NCI-H524 treated with DMSO at 0.1 percent for 48 hours (cell line): ENCODE measurements at regions not wholly inside any gene's neighbourhood (a gene's known extent, or its start where the extent isn't known, plus 50 kb on each side); places are given as distances from the start of the nearest gene placed in this dataset.

Source experiments
- DNase-seq: peaks from one replicate; lab custom pipeline; 2025; lab: John Stamatoyannopoulos, UW

DNA sequence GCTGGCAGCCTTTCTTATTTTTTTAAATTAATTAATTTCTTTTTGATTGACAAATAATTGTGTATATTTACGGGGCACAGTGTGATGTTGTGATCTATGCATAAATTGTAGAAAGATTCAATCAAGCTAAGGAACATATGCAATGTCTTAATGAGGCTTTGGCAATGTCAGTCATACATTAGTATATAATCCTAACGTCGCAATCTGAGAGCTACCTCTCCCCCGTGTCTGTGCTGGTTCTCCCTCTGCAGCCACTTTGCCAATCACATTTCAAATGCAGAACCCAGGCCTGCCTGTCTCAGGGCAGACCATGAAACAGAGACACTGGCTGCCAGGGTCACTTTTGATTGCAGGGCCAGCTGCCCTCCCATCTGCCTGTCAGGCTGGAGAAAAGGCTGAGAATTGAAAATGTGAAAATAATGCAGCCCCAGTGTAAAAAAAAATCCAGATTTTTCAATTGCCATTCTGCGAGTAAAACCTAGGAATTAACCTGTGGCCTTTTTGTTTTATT lies 56.3 kb downstream of the SLC24A2 start:
- DNase-seq, result peak; percentile 51

DNA sequence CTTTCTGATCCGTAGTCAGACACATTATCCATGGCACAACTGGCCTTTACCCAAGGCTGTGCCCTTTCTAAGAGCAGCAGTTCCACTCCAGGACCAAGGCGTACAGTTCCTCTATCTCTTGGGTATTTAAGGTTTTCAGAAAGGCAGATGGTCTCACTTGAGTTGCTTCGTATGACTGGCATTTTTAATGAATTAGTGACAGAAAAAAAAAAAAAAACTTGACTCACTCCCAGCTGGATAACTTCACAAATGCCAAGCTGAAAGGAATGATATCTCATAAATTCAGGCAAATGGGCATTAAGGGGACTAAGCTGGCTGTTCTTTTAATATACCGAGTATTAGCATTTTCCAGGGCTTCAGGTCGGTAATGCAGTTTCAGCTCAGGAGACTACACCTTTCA lies 60.7 kb downstream of the SLC24A2 start:
- peak; percentile 87 for DNase-seq

- no peak for DNase-seq
These were observed 62.9 kb downstream of the SLC24A2 start for GRCh38 chr9:19725970-19726369.

- no peak for DNase-seq
These were observed 68.5 kb downstream of the SLC24A2 start for GRCh38 chr9:19720377-19720776.

DNA sequence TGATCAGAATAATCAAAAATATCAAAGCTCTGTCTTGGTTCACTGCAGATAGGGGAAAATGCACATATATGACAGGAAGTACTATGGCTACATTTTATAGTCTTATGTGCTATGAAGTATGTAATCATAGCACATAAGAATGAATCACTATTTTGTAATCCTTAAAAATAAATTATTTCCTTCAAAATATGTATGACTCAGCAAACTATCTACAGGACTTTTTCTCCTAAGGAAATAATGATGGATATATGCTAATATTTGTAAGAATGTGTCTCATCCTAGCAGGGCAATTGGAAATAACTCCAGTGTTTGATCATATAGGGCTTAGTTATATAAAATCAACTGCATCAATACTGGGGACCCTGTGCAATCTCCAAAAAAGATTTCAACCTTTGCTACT lies 85.1 kb downstream of the SLC24A2 start:
- DNase-seq, result no peak

DNA sequence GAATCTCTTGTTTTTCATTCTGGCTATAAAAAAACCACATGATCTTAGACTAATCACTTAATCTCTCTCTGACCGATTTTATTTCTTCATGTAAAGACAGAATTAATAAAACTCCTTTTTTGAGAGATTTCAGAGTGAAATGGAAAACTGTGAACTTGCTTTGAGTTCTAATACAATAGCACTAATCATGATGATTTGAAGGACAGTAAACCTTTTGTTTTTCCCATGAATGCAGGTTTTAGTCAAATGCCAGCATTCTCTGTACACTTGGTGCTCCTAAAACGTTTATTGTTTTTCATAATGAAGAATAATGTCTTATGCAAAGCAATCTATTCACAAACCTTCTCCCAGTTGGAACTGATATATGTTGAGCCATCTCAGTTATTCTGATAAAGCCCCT lies 86.8 kb downstream of the SLC24A2 start:
- DNase-seq, result no peak

GRCh38 chr9:19701274-19701673 lies 87.6 kb downstream of the SLC24A2 start:
- DNase-seq, result no peak

DNA sequence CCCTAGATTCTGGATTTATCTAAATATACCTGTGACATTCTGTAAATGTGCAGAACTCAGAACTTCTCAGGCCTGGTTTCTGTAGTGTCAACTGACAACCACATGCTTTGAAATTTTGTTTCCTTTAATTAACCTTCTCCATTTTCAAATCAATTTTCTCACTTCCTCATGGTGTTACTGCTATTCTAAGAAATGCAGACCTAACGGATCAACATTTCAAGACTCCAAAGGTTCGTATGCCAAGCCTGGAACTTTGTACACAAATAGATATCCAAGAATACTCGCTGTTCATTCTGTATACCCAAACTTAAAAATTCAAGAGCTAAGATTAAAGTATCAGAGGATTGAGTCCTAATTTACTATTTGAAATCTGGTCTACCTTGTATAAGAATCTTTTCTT lies 88.1 kb downstream of the SLC24A2 start:
- DNase-seq, result no peak

DNA sequence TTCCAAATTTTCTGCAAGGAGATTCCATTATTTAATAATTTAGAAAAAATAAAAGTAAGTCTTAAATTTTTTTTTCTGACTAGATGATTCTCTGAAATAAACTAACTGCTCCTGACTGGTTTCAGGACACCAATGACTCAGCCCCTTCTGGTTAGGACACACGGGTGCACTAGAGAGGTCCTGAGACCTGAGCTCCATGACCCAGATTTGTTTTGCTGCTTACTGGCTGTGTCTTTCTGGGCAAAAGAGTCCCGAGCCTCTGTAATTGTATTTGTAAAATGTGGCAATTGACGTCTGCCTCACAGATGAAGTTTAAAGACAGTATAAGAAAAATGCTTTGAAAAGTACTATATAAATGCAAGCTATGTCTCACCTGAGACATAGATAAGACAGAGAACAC lies 89.1 kb downstream of the SLC24A2 start:
- DNase-seq, result no peak

DNA sequence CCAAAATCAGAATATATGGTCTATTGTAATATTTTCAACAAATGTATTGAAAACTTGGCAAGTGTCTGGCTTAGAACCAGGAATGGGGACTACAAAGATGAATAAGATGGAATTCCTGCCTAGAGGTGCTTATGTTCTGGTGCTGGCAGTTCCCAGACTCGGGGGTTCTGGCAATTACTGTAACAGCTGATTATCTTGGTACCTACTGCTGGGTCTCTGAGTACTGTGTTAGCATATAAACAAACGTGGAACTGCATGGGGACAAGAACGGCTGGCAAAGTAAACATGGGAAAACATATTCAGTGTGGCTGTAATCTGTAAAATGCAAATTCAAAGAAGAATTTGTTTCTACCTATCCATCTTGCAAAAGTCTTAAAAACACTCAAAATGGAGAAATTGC lies 89.9 kb downstream of the SLC24A2 start:
- DNase-seq, result no peak

GRCh38 chr9:19694601-19695000 lies 94.2 kb downstream of the SLC24A2 start:
- no peak for DNase-seq

DNA sequence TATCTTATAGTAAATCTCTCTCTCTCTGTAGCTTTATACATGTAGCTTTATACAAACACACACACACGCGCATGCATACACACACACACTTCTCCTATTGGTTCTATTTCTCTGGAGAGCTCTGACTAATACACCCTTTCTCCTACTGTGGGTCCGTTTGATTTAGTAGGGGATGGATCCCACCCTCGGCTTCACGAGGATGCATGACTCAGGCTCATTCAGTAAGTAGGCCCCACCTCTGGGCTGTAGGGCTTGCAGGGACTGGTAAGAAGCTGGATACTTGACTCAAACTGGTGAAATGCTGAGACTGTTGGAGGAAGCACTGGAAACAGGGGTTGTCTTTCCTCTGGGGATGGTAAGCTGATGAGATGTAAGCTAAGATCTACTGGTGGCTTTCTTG lies 98.7 kb downstream of the SLC24A2 start:
- no peak for DNase-seq

DNA sequence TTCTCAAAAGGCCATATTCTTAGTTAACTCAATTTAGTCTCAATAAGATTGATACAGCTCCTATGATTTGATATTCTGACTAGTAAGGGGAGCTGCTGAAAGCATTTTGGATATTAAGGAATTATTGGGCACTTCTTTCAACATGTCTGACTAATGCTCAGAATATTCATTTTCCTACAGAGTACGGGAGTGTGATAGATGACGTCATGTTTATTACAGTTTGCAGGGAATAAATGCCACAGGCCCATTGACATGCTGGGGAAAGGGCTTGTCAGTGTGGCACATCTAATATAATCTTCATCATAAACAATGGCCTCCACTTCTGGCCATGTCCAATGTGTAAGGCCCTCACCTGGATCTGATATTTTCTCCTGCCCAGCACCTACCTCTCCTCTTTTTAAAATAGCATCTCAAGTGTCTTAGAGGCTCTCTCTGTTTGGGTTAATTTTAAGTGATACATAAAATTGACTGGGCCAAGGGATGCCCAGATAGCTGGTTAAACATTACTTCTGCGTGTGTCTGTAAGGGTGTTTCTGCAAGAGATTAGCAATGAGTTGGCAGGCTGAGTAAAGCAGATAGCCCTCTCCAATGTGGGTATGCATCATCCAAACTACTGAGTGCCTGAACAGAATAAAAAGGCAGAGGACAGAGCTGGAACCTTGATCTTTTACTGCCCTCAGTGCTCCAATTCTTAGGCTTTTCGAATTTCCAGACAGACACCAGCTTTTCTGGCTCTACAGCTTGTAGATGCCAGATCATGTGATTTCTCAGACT lies 99.3 kb downstream of the SLC24A2 start:
- DNase-seq, result no peak

- DNase-seq, result no peak
These were observed 105.1 kb downstream of the SLC24A2 start for GRCh38 chr9:19683715-19684114.

GRCh38 chr9:19682397-19682796 lies 106.4 kb downstream of the SLC24A2 start:
- DNase-seq, result no peak

DNA sequence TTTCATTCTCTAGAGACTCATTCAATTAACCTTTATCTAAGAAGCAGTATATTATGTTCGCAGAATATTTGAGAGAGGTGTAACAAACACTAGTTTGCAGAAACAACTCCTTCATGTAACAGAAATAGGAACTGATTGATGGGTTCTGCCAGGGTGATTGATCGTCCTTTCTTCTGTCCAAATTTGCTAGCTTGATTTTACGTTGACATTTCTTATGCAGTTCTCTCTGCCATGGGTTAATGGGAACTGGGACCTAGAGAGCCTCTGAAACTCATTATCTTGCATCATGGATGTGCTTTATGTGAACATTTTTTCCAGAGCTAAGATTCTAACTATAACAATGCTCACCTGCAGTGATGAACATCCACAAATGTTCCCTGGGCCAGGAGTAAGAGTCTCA lies 107.0 kb downstream of the SLC24A2 start:
- DNase-seq, result no peak

DNA sequence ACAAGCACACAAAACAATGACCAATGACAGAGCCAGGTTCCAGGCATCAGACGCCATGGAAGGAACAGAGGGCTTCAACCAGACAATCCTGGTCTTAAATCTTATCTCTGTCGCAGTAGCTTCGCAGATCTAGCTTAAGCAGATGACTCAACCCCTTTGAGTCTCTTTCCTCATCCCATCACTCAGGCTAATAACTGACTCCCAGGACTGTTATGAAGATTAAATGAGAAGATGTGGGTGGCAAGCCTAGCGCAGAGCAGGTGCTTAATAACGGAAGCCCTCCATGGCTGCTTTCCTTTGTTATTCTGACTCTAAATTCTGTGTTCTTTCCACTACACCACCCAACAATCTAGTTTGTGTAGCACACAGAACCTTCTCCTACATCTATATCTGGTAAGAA lies 110.9 kb downstream of the SLC24A2 start:
- no peak for DNase-seq

- DNase-seq, result no peak
These were observed 113.3 kb downstream of the SLC24A2 start for GRCh38 chr9:19675492-19675891.

GRCh38 chr9:19666575-19666974 lies 122.3 kb downstream of the SLC24A2 start:
- DNase-seq, result no peak

DNA sequence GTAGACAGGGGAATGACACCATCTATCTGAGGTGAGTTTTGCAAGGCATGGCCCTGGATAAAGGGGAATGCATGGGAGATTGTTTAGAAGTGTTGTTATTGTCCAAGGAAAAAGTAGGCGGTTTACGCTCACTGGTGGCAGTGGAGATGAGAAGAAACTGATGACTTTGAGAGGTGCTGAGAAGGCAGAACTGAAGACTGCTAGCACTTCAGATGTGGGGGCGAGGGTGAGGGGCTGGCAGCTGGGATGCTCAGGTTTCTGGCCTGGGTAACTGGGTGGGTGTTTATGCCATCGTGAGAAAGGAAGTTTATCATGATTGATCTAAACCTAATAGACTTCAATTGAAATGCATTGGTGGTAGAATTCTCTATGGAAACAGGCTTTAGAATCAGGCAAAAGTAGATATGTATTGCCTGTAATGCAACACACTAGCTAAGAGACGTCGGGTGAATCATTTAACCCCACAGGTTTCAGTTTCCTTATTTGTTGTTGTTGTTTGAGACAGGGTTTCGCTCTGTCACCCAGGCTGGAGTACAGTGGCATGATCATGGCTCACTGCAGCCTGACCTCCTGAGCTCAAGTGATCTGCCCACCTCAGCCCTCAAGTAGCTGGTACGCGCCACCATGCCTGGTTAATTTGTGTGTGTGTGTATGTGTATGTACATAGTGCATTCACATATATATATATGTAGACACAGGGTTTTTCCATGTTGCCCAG lies 123.5 kb downstream of the SLC24A2 start:
- DNase-seq, result no peak

DNA sequence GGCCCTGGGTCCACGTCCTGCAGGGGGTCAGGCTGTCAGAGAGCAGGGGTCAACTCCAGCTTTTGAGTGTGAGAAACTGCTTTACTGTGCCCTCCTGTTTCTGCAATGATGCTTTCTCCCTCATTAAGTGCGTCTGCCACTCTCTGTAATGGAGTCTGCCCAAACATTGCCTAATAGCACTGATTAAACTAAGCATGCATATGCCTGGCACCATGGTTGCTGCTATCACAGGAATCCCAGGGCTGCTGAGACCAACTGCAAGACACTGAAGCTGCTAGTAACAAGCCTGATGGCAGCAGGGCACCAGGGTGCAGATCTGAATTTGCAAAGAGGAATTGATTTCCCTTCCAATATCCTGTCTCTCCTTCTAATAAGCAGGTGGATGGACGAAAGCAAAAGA lies 125.3 kb downstream of the SLC24A2 start:
- DNase-seq, result no peak

- DNase-seq, result no peak
These were observed 126.6 kb downstream of the SLC24A2 start for GRCh38 chr9:19662213-19662612.

GRCh38 chr9:19660019-19660418 lies 128.8 kb downstream of the SLC24A2 start:
- DNase-seq, result no peak

GRCh38 chr9:19656704-19657103 lies 132.1 kb downstream of the SLC24A2 start:
- DNase-seq, result peak; percentile 68
